GM18861 (cell line): ENCODE measurements at regions not wholly inside any gene's neighbourhood (a gene's known extent, or its start where the extent isn't known, plus 50 kb on each side); places are given as distances from the start of the nearest gene placed in this dataset.
"Not testable (repeated sequence)": the region's sequence is repeated elsewhere in the genome, so short reads cannot be mapped to it uniquely, and the experiment has no call there.

Experiments
- ATAC-seq: cut with Tn5 transposase; IDR thresholded peaks from one replicate; pipeline ENCODE4 v1.9.1; 2021; ENCODE audit not compliant: unreplicated experiment

DNA sequence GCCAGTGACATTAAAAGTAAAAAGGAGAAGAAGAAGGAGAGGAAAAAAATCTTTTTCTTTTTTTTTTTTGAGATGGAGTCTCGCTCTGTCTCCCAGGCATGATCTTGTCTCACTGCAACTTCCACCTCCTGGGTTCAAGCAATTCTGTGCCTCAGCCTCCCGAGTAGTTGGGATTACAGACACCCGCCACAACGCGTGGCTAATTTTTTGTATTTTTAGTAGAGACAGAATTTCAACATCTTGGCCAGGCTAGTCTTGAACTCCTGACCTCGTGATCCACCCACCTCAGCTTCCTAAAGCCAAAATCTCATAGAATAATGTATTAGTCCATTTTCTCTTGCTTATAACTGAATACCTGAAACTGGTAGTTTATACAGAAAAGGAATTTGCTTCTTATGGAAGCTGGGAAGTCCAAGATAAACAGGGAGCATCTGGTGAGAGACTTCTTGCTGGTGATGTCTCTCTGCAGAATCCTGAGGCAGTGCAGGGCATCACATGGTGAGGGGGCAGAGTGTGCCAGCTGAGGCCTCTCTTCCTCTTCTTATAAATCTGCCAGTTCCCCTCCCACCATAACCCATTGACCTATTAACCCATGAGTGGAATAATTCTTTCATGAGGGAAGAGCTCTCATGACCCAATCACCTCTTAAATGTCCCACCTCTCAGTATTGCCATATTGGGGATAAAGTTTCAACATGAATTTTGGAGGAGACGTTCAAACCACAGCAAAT is 466.3 kb downstream of the GADD45G start:
- no peak for ATAC-seq

DNA sequence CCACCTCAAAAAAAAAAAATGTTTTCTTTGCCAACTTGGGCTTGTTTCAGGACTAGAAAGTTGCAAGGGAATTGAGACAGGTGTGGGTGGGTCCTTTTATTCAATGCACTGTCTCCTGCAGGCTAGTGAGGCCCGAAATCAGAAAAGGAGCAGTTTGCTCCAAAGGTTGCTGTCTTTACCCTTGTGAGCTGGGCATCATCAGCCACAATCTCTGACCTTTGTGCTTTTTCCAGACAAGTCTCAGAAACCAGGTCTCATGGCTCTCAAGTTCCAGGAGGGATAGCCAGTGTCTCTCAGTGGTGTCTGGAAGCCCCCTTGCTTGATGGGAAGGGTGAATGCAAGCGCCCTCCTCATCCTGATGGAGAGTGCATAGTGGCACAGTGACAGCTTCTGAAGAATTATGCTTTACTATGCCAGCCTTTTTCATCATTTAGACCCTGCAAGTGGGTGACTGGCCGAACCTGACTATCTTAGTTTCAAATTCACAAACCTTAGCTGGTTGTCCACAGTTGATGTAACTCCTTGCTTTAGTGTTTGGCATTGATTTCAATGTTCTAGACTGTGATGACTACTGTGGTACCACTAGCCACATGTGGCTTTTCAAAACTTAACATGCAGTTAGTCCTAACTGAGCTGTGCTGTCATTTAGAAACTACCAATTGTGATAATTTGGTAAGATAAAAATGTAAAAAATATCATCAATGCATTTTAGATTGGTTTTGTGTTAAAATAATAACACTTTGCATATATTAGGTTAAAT is 468.6 kb downstream of the GADD45G start:
- ATAC-seq = no peak

DNA sequence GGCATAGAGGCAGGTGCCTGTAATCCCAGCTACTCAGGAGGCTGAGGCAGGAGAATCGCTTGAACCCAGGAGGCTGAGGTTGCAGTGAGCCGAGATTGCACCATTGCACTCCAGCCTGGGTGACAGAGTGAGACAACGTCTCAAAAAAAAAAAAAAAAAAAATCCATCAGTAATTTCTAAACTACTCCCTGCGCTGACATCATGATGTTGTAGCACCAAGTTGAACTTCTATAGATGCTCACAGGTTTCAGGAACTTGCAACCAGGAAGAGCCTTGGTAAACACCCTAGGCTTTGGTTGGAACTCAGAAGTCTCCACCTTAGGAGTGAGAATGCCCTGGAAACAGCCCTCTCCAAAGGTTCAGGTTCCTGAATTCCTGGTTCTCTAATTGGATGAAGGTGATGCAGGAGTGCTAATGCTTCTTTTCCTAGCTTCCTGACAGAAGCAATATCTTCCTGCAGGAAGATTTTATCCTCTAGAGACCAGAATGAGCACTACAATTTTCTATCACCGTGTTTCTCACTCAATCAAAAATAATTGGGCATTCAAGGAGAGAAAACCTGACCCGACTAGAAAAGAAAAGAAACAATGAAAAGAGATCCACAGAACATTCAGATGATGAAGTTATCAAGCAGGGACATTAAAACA is 469.6 kb downstream of the GADD45G start:
- no peak for ATAC-seq

DNA sequence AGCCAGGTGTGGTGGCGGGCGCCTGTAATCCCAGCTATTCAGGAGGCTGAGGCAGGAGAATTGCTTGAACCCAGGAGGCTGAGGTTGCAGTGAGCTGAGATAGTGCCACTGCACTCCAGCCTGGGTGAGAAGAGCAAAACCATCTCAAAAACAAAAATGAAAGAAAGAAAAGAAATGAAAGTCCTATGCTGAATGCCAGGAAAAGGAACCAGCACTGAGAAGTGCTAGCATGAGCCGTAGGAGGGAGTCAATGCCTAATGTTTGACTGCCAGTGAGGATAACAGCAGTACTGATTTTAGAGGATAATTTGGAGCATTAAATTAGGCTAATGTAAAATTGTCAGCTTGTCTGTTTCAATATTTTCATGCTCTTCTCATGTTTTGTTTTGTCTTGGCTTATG is 472.8 kb downstream of the GADD45G start:
- not testable (repeated sequence) for ATAC-seq

DNA sequence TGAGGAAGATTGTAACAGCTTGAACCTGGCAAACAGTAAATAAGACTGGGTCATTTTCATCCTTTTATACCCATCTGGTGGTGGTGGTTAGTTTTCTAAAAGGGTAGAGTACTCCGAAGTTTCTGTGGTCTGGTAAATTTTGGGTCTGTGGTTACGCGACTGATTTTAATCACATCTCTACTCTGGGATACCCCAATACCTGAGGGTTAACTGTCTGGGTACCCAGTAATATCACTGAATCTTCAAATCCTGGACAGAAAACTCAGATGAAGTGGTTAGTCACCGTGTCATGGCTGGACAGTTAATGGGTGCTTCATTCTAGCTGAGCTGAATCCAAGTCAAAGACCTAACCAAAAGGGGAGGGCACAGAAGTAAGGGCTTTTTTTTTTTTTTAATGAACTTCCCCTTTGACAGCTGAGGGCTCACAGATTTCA is 474.2 kb downstream of the GADD45G start:
- ATAC-seq = no peak

DNA sequence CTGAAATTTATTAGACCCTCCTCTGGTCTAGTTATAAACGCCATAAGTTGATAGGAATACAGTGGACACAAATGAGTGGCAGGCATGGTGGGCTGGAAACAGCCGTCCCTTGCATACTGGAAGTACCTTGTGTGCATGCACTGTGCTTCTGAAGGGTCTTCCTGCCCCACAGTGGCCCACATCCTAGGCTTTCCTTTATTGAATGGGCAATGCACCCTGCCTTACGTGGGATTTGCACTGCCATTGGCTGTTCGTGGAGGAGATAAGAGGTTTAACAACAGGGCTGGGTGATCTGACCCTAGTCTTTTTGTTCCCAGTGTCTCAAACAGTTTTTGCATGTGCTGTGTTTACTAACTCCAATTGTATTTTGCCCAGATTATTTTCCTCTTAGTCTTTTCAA is 480.8 kb downstream of the GADD45G start:
- no peak for ATAC-seq

DNA sequence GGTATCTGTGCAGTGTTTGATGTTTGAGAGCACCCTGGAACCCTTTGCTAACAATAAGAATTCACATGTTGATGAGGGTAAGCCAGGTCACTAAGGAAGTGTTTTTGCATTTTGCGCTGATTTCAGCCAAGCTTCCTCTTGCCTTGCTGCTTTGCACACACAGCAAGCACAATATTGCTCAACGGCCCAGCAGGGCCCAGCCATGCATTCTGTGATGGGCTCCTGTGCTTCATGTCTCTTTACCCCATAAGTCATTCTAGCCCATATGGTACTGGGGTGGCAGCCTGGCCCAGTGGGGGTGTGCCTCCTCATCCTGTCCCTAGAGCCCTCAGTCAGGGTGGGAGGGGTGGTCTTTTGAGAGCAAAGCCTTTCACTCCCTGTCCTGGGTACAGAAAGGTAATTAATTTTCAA is 481.3 kb downstream of the GADD45G start:
- no peak for ATAC-seq

DNA sequence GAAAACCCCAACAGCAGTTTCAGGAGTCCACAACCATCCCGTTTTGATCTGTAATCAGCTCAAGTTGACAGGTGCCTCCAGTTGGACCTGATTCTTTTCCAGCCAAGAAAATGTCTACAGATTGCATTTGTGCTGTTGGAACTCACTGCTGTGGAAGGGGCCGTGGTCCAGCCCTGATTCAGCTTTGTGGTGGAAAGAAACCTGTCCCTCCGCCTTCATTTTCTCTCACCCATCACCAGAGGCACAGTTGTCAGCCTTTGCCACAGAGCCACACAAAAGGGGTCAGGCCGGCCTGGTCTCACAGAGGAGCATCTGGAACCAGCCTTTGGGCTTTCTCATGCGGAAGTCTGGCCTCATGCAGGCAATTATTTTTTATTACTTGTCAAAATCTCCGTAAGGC is 483.6 kb downstream of the GADD45G start:
- ATAC-seq = no peak

DNA sequence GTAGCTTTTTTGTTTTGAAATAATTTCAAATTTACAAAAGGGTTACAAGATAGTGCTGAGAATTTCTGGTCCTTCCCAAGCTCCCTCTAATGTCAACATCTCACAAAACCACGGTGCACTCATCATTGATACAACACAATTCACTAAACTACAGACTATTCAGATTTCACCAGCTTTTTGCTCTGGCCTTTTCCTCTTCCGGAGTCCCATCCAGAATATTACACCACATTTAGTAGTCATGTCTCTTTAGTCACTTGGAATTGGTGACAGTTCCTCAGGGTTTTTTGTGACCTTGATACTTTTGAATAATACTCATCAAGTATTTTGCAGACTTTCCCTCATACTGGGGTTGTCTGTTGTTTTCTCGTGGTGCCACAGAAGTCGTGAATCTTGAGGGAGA is 484.0 kb downstream of the GADD45G start:
- ATAC-seq = no peak

DNA sequence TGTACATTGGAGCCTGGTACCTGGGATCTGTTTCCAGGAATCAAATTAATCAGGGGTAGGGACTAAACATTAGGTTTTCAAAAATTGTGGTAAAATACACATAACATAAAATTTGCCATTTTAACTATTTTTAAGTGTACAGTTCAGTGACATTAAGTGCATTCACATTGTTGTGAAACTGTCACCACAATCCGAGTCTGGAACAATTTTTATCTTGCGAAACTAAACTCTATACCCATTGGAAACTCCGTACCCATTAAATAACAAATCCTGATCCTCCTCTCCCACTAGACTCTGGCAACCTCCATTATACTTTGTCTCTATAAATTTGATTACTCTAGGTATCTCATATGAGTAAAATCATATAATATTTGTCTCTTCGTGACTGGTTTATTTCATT is 486.2 kb downstream of the GADD45G start:
- no peak for ATAC-seq

DNA sequence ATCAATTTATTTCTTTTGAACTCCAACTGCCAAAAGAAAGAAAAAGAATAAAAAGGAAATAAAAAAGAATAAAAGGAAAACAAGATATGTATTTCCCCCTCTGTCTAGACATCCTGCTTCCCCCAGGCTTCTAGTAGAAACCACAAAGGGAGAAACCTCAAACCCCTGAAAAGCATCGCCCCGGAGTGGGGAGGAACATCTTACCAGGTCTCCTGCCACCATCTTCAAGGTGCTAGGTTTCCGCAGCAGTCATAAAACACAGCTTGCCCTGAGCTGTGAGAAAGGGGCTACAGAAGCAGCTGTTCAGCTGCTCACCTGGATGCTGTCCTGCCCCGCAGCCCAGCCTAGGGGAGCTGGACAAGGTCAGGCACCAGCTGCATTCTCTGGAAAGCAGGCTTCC is 487.7 kb downstream of the GADD45G start:
- no peak for ATAC-seq

DNA sequence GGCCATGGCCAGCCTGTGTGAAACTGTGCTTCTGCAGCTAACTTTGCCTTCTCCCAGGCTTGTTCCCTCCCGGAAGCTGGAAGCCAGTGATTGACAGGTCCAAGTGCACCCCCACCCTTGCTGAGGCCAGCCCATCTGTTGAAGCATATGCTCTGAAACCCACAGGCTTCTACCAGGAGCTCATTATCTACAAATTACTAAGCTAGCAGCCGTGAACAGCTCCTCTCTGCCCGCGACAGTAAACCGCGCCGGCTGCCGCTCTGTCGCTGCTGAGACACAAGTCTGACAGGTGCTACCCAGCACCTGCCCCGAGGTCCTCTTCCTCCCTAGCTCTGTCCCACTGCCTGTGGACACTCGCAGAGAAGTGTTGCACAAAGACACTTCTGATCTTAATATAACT is 490.9 kb downstream of the GADD45G start:
- ATAC-seq = no peak

DNA sequence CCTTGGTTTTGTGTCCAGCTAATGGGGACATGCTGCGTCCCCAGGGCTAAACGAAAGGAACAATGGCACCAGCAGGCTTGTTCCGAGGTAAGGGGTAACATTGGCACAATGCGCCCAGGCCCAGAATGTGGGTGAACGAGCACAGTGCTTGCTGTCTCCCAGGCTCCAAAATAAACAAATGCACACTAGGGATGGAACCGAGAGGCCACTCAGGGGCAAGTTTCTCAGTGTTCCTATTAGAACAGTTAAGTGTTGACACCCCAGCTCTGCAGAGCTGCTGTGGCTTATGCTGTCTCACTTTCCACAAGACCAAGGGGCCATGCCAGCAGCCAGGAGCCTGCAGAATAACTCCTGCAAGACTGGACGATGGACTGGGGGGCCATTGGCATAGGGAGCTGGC is 492.4 kb downstream of the GADD45G start:
- ATAC-seq = no peak

DNA sequence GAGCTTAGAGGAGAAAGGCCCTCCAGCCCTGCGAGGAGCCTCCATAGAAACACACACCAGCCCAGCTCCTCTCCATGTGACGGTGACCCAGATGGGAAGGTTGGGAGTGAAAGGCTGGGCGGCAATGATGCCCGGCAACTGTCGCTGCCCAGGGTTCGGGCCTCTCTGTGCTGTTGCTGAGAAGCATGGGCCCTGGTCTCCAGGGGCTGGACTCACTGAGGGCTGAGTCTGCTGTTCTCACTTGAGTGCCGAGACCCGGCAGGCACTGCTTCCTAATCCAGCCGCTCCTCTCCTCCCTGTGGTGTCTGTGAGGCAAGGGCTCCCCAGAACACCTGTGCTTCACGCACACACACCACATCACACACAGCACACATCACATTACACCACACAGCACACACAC is 493.6 kb downstream of the GADD45G start:
- ATAC-seq = no peak

DNA sequence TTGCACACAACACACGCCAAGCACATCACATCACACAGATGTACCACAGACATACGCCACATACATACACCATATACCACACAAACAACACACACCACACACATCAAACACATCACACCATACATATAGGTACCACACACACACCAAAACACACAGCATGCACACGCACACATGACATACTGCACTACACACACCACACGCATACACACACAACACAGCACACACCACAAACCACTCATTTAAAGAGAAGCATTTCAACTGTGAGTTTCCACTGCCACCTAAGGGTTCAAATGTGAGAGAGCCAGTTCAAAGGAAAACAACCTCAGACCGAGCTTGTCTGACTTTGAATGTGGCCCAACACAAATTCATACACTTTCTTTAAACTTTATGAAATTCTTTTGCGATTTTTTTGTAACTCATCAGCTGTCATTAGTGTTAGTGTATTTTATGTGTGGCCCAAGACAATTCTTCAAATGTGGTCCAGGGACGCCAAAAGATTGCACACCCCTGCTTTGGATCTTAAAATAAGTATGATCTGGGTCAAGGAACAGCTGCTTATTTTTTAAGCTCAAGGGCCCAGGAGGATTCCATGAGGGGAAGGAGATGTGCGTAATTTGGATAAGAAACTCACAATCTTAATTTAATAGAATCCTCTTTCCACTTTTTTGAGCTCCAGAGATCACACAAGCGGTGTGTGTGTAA is 494.6 kb downstream of the GADD45G start:
- ATAC-seq = no peak

DNA sequence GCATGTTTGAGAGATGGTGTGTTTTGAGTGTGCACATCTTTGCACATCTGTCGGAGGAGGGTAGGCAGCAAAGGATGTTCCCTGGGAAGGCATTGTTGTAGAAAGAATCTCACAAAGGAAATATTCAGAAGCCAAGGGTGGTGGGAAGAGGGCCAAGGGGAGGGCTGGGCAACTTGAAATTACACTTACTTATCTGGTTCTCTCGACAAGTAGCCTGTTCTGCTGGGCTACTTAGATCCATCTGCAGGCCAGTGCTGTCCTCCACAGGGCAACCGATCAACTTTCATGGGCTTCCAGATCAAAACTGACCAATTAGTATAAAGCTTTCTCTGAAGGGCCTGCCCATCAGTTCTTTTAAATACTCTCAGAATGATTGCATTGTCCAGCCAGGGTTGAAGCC is 495.2 kb downstream of the GADD45G start:
- ATAC-seq = no peak

DNA sequence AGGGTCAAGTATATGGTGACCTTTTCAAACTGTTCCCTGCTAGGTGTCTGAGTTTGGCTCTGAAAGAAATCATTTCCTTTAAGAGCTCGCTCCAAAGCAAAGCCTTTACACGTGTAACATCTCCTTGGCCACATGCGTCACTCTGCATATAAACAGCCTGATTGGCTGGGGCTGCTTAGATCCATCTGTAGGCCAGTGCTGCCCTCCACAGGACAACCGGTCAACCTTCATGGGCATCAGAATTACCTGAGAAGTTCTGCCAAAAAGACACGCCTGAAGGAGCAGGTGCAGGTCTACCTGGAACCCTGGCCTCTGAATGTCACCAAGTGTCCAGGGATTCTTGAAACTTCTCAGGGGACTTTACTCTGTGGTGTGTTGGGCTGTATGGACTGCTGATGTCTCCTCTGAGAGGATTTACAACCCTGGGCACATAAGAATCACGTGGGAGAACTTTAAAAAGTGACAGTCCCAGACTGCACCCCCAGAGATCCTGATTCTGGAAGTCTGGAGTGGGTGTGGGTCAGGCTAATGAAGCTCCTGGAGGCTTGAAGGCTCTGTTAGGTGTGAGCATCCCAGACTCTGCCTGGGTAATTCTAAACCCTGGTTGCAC is 497.6 kb downstream of the GADD45G start:
- ATAC-seq = peak; percentile 96

DNA sequence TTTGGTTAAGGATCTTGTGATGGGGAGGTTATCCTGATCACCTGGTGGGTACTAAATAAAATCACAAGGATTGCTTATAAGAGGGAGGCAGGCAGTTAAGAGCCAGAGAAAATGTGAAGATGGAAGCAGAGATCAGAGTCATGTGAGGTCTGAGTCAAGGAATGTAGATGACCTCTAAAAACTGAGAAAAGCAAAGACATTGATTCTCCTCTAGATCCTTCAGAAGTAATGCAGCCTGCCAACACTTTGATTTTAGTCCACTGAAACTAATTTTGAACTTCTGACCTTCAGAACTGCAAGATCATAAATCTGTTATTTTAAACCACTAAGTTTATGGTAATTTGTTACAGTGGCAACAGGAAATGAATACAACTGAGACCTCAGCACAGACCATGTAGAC is 499.0 kb downstream of the GADD45G start:
- no peak for ATAC-seq

DNA sequence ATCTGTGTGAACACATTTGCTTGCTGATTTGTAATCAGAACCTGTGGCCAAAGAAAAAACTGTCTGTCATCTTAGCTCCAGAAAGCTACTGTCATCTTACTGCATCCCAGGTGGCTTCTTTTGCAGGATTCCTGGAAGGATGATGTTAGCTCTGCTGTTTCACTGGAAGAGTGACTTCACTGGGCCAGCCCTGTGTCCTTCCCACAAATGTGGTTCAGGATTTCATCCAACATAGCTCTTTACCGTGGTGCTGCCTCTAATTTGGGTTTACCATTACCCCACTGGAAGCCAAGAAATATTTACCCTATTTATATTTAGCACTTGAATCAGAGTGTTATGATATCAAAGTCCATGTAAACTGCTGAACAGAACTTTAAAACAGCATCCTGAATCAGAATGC is 501.0 kb downstream of the GADD45G start:
- no peak for ATAC-seq

DNA sequence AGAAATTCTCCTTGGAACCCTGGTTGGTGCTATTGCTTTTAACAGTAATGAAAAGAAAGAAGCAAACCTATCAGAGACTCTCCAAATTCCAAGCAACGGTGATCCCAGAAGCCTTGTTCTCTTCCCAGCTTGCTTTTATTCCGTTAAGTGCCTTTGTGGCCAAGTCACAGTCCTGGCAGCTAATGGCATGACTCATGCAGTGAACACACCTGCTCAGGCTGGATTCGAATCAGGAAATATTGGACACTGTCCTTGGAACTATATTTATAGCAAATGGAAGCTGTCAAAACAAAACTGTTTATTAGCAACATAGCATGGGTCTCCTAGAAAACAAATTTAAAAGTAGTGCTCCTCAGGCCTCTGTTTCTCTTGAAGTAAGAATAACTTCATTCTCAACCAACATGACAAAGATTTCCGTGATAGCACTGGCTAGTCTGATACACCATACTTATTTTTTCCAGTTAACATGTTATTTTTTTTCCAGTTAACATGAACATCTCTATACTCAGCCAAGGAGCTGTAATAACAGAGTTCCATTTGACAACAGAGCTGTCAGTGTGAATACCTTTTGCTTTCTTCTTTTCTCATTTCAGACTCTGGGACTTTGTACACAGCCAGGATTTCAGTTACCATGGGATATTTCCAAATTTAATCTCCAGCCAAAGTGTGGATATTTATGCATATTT is 502.4 kb downstream of the GADD45G start:
- ATAC-seq = no peak
